Adrenal gland (tissue), 5 donors: ENCODE measurements at regions not wholly inside any gene's neighbourhood (a gene's known extent, or its start where the extent isn't known, plus 50 kb on each side); places are given as distances from the start of the nearest gene placed in this dataset.

Experiments used
- CTCF ChIP-seq, 6 experiments: fragments of 450-650 bp in 4 of 6; fragments of 200-600 bp in 2 of 6; sonication (generic) in 1 of 6; IDR thresholded peaks; 1 replicate in 5 of 6; 2 replicates in 1 of 6; pipeline versions ENCODE4 v1.5.1 to v1.8.0; 2016 to 2021; ENCODE audit warnings: antibody characterized with exemption in 6 of 6, mild to moderate bottlenecking in 2 of 6, moderate library complexity in 1 of 6
- POLR2A ChIP-seq, 2 donors: fragments of 450-650 bp; IDR thresholded peaks; one replicate each; pipeline ENCODE4 v1.6.1; 2017; ENCODE audit warnings: antibody characterized with exemption in 2 of 2, mild to moderate bottlenecking in 2 of 2, moderate library complexity in 1 of 2
- donor health status: DM: no; HTN: no; CAD: no.

GRCh38 chr3:14031271-14031670 is 93.4 kb downstream of the CHCHD4 start:
- TF ChIP-seq POLR2A (IDR thresholded peaks at IDR 0.05) (no peak), CTCF (IDR thresholded peaks at IDR 0.05) (no peak)
